ENCODE measurements at regions not wholly inside any gene's neighbourhood (a gene's known extent, or its start where the extent isn't known, plus 50 kb on each side); places are given as distances from the start of the nearest gene placed in this dataset.

GRCh38 chr2:37560241-37560848 is 111.1 kb downstream of the CDC42EP3 start:
- H3K4me3 ChIP-seq (ENCODE audit: control insufficient read depth, low read depth, low read length), result no peak overlapping the region
- no peak for DNase-seq (ENCODE audit: low read depth)
- TF ChIP-seq CTCF (IDR thresholded peaks at IDR 0.05; ENCODE audit: control insufficient read depth, insufficient read depth, low read depth, low read length, missing control alignments), result no peak

- TF ChIP-seq CTCF (IDR thresholded peaks at IDR 0.05; ENCODE audit: control insufficient read depth, insufficient read depth, low read depth, low read length, missing control alignments), result no peak
- no peak overlapping the region for H3K4me3 ChIP-seq (ENCODE audit: control insufficient read depth, low read depth, low read length)
- DNase-seq (ENCODE audit: low read depth), result no peak
Measured at GRCh38 chr2:37560863-37561614, 110.4 kb downstream of the CDC42EP3 start.

DNA sequence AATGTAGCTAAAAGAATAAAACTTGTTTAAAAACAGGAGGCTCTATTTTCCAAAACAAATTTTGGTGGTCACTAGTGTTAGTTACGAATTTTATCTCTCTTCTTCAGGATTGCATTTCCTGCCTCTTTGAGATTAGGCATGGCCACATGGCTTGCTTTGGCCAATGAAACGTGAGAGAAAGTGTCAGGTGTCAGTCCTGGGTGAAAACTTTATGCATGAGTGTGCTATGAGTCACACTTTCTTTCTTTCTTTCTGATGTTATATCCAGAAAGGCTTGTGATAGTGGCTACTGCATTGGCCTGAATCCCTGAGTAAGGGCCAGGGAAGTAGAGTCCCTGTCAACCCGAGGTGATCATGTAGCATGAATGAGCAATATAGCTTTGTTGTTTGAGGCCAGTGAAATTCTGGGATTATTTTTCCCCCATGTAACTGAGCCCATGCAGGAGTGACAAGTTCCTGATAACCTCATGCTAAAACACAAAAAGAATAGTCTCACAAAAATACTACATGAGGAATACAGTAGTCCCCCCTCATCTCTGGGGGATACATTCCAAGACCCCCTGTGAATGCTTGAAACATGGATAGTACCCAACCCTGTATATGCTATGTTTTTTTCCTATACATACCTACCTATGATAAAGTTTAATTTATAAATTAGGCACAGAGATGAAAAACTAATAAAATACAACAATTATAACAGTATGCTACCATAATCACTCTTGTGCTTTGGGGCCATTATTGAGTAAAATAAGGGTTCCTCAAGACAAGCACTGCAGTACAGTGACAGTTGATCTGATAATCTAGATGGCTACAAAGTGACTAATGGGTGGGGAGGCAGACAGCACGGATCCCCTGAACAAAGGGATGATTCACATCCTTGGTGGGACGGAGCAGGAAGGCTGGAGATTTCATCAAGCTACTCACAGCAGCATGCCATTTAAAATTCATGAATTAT is 109.5 kb downstream of the CDC42EP3 start:
- DNase-seq (ENCODE audit: low read depth), result no peak
- H3K4me3 ChIP-seq (ENCODE audit: control insufficient read depth, low read depth, low read length), result no peak overlapping the region
- no peak for TF ChIP-seq CTCF (IDR thresholded peaks at IDR 0.05; ENCODE audit: control insufficient read depth, insufficient read depth, low read depth, low read length, missing control alignments)

- DNase-seq (ENCODE audit: low read depth), result no peak
- no peak for TF ChIP-seq CTCF (IDR thresholded peaks at IDR 0.05; ENCODE audit: control insufficient read depth, insufficient read depth, low read depth, low read length, missing control alignments)
- H3K4me3 ChIP-seq (ENCODE audit: control insufficient read depth, low read depth, low read length), result no peak overlapping the region
Measured at GRCh38 chr2:37563375-37564015, 107.9 kb downstream of the CDC42EP3 start.

GRCh38 chr2:37564356-37564755 is 107.1 kb downstream of the CDC42EP3 start:
- DNase-seq (ENCODE audit: low read depth), result no peak
- TF ChIP-seq CTCF (IDR thresholded peaks at IDR 0.05; ENCODE audit: control insufficient read depth, insufficient read depth, low read depth, low read length, missing control alignments), result no peak
- no peak overlapping the region for H3K4me3 ChIP-seq (ENCODE audit: control insufficient read depth, low read depth, low read length)

GRCh38 chr2:37566517-37566981 is 104.9 kb downstream of the CDC42EP3 start:
- no peak for DNase-seq (ENCODE audit: low read depth)
- no peak for TF ChIP-seq CTCF (IDR thresholded peaks at IDR 0.05; ENCODE audit: control insufficient read depth, insufficient read depth, low read depth, low read length, missing control alignments)
- H3K4me3 ChIP-seq (ENCODE audit: control insufficient read depth, low read depth, low read length), result no peak overlapping the region
